ENCODE measurements at regions not wholly inside any gene's neighbourhood (a gene's known extent, or its start where the extent isn't known, plus 50 kb on each side); places are given as distances from the start of the nearest gene placed in this dataset.

GRCh38 chr2:225290757-225291400, 108.6 kb upstream of the NYAP2 start:
- TF ChIP-seq, protein P1, sequence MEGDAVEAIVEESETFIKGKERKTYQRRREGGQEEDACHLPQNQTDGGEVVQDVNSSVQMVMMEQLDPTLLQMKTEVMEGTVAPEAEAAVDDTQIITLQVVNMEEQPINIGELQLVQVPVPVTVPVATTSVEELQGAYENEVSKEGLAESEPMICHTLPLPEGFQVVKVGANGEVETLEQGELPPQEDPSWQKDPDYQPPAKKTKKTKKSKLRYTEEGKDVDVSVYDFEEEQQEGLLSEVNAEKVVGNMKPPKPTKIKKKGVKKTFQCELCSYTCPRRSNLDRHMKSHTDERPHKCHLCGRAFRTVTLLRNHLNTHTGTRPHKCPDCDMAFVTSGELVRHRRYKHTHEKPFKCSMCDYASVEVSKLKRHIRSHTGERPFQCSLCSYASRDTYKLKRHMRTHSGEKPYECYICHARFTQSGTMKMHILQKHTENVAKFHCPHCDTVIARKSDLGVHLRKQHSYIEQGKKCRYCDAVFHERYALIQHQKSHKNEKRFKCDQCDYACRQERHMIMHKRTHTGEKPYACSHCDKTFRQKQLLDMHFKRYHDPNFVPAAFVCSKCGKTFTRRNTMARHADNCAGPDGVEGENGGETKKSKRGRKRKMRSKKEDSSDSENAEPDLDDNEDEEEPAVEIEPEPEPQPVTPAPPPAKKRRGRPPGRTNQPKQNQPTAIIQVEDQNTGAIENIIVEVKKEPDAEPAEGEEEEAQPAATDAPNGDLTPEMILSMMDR (IDR thresholded peaks at IDR 0.05) = no peak
- TF ChIP-seq EZH2 (IDR thresholded peaks at IDR 0.05) = no peak
- no peak for TF ChIP-seq EZH2phosphoT487 (IDR thresholded peaks at IDR 0.05)
